Osteoblast (primary cell): ENCODE measurements at regions not wholly inside any gene's neighbourhood (a gene's known extent, or its start where the extent isn't known, plus 50 kb on each side); places are given as distances from the start of the nearest gene placed in this dataset.
"Not testable (repeated sequence)": the region's sequence is repeated elsewhere in the genome, so short reads cannot be mapped to it uniquely, and the experiment has no call there.

Source experiments
- DNase-seq: peaks from one replicate; pipeline ENCODE4 v3.0.0; 2011; ENCODE audit warnings: low spot score, mixed read lengths; ENCODE audit not compliant: insufficient read length; ENCODE audit errors: missing footprints
- H2AFZ ChIP-seq: 2 replicates; pipeline ENCODE4 v1.6.0; 2011; ENCODE audit warnings: mild to moderate bottlenecking, low read length
- H3K27ac ChIP-seq: 2 replicates; pipeline ENCODE4 v1.5.1; 2011; ENCODE audit warnings: mild to moderate bottlenecking, low read depth, low read length, moderate library complexity
- H3K27me3 ChIP-seq: 2 replicates; pipeline ENCODE4 v1.6.0; 2012; ENCODE audit warnings: mild to moderate bottlenecking, control low read depth, inconsistent platforms, low read length, moderate library complexity; ENCODE audit not compliant: insufficient read depth
- H3K36me3 ChIP-seq: 2 replicates; pipeline ENCODE4 v1.5.1; 2011; ENCODE audit warnings: mild to moderate bottlenecking, low read length, control low read depth, moderate library complexity; ENCODE audit not compliant: insufficient read depth
- H3K4me1 ChIP-seq: 2 replicates; pipeline ENCODE4 v1.5.1; 2011; ENCODE audit warnings: mild to moderate bottlenecking, low read length, control low read depth, moderate library complexity; ENCODE audit not compliant: insufficient read depth
- H3K4me2 ChIP-seq: 2 replicates; pipeline ENCODE4 v1.6.0; 2011; ENCODE audit warnings: mild to moderate bottlenecking, low read length; ENCODE audit not compliant: insufficient read depth
- H3K4me3 ChIP-seq: fragments of 200-600 bp; sonication (generic); 3 replicates; pipeline ENCODE4 v1.5.1; 2012; ENCODE audit warnings: mild to moderate bottlenecking, low read length, inconsistent platforms; ENCODE audit not compliant: insufficient read depth
- H3K79me2 ChIP-seq: 2 replicates; pipeline ENCODE4 v1.6.0; 2012; ENCODE audit warnings: mild to moderate bottlenecking, low read length, control low read depth, inconsistent platforms; ENCODE audit not compliant: insufficient read depth
- H3K9me3 ChIP-seq: 2 replicates; pipeline ENCODE4 v1.5.1; 2011; ENCODE audit warnings: low read depth, low read length, control low read depth
- H4K20me1 ChIP-seq: 2 replicates; pipeline ENCODE4 v1.6.0; 2012; ENCODE audit warnings: mild to moderate bottlenecking, low read length, control low read depth; ENCODE audit not compliant: insufficient read depth
- CTCF ChIP-seq: IDR thresholded peaks from 2 replicates; pipeline ENCODE4 v1.5.1; 2011; ENCODE audit warnings: mild to moderate bottlenecking, low read depth, low read length, moderate library complexity; ENCODE audit errors: extremely low read depth

- Histone ChIP-seq H3K36me3 (no peaks in the 10 kb centered on the region), H3K4me1 (no peaks in the 10 kb centered on the region), H2AFZ (no peak overlapping the region), H4K20me1 (no peaks in the 10 kb centered on the region), H3K4me3 (no peak overlapping the region), H3K9me3 (no peaks in the 10 kb centered on the region), H3K27me3 (no peaks in the 10 kb centered on the region), H3K79me2 (no peaks in the 10 kb centered on the region), H3K4me2 (no peak overlapping the region), H3K27ac (no peak overlapping the region)
- DNase-seq, result no peak
- no peak for TF ChIP-seq CTCF
These were observed 1660.3 kb upstream of the LRRTM3 start for GRCh38 chr10:65265451-65265954.

- H3K36me3 ChIP-seq, H3K4me2 ChIP-seq: not testable (repeated sequence)
These were observed 1656.3 kb upstream of the LRRTM3 start for GRCh38 chr10:65269551-65269950.

GRCh38 chr10:65270969-65271368 is 1654.9 kb upstream of the LRRTM3 start:
- no peak for TF ChIP-seq CTCF
- Histone ChIP-seq H3K79me2 (no peaks in the 10 kb centered on the region), H3K27me3 (no peaks in the 10 kb centered on the region), H3K4me3 (no peak overlapping the region), H3K4me2 (no peak overlapping the region), H3K4me1 (no peaks in the 10 kb centered on the region), H3K9me3 (no peaks in the 10 kb centered on the region), H3K27ac (no peak overlapping the region), H4K20me1 (no peaks in the 10 kb centered on the region), H3K36me3 (no peaks in the 10 kb centered on the region), H2AFZ (no peak overlapping the region)
- no peak for DNase-seq

More at GRCh38 chr10:65269551-65269950, 1656.3 kb upstream of the LRRTM3 start:
- not testable (repeated sequence) for H2AFZ ChIP-seq, DNase-seq, H3K9me3 ChIP-seq, H3K4me3 ChIP-seq, H3K4me1 ChIP-seq, H3K27ac ChIP-seq, H3K27me3 ChIP-seq, H4K20me1 ChIP-seq, H3K79me2 ChIP-seq

- Histone ChIP-seq H3K27me3 (no peaks in the 10 kb centered on the region), H3K4me1 (no peaks in the 10 kb centered on the region), H3K4me3 (no peak overlapping the region), H3K4me2 (no peak overlapping the region), H3K36me3 (no peaks in the 10 kb centered on the region), H3K9me3 (peaks cover 3% of the 10 kb centered on the region), H4K20me1 (no peaks in the 10 kb centered on the region), H3K79me2 (no peaks in the 10 kb centered on the region), H3K27ac (no peak overlapping the region), H2AFZ (no peak overlapping the region)
- DNase-seq, result no peak
- no peak for TF ChIP-seq CTCF
These were observed 1652.7 kb upstream of the LRRTM3 start for GRCh38 chr10:65273115-65273514.

- Histone ChIP-seq H3K36me3 (no peaks in the 10 kb centered on the region), H4K20me1 (no peaks in the 10 kb centered on the region), H3K27me3 (no peaks in the 10 kb centered on the region), H3K27ac (no peak overlapping the region), H3K9me3 (peaks cover 3% of the 10 kb centered on the region), H3K4me1 (no peaks in the 10 kb centered on the region), H3K79me2 (no peaks in the 10 kb centered on the region), H3K4me3 (no peak overlapping the region), H3K4me2 (no peak overlapping the region), H2AFZ (no peak overlapping the region)
- DNase-seq, result no peak
- TF ChIP-seq CTCF, result no peak
These were observed 1650.5 kb upstream of the LRRTM3 start for GRCh38 chr10:65275296-65275695.
